ENCODE measurements at regions not wholly inside any gene's neighbourhood (a gene's known extent, or its start where the extent isn't known, plus 50 kb on each side); places are given as distances from the start of the nearest gene placed in this dataset.

DNA sequence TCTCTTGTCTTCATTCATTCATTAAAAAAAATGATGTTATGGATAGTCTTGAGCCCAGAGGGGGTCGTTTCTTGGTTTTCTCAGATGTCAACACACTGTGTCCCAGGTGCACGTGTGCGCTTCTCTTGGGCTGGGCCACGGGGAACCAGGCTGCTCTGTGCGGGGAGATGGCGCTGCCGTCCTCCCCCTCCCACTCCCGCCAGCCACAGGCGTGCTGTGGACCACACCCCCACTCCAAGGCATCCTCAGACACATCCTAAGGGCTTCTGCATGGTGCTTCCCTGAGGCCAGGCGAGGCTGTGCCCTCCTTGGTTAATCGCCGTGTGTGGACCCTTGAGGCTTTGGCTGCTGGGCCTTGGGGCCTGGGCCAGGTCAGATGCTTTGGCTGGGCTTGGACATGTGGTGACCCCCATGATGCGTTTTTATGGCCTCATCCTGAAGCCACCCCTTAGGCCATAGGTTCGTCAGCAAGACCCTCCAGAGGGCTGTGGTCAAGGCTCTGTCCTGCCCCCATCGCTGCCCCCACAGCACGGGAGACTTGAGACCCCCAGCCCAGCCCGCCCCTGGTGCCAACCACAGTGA lies 245.7 kb upstream of the CIBAR2 start:
- Histone ChIP-seq H3K79me2 (ENCODE audit: control insufficient read depth, low read length) (no peaks in the 10 kb centered on the region), H3K27me3 (ENCODE audit: control insufficient read depth, low read length) (peaks cover 4% of the 10 kb centered on the region; the same call in 1 of the 2 replicates), H3K9me3 (ENCODE audit: control insufficient read depth, insufficient read depth, low read length) (no peaks in the 10 kb centered on the region), H3F3A (ENCODE audit: control insufficient read depth, insufficient read depth) (no peaks in the 10 kb centered on the region), H3K4me3 (ENCODE audit: low read length) (no peak overlapping the region), H3K4me1 (ENCODE audit: control insufficient read depth, low read length) (peaks cover 25% of the 10 kb centered on the region), H3K4me2 (ENCODE audit: low read length) (no peak overlapping the region), H3K27ac (ENCODE audit: low read depth, low read length) (no peak overlapping the region), H3K36me3 (ENCODE audit: control insufficient read depth, low read length) (no peaks in the 10 kb centered on the region), H4K20me1 (ENCODE audit: control insufficient read depth, insufficient read depth, low read depth, low read length) (no peaks in the 10 kb centered on the region), H3K9me2 (replicated peaks; ENCODE audit: control insufficient read depth, low read length) (no peaks in the 10 kb centered on the region)
- no peak for TF ChIP-seq EZH2phosphoT487 (IDR thresholded peaks at IDR 0.05; ENCODE audit: borderline replicate concordance, low read length)
- TF ChIP-seq CTCF (IDR thresholded peaks at IDR 0.05; ENCODE audit: low read depth, low read length, poor library complexity, severe bottlenecking), result no peak

- Histone ChIP-seq H3F3A (ENCODE audit: control insufficient read depth, insufficient read depth) (no peaks in the 10 kb centered on the region), H3K27me3 (ENCODE audit: control insufficient read depth, low read length) (peaks cover 4% of the 10 kb centered on the region; the same call in 1 of the 2 replicates), H3K9me3 (ENCODE audit: control insufficient read depth, insufficient read depth, low read length) (no peaks in the 10 kb centered on the region), H3K9me2 (replicated peaks; ENCODE audit: control insufficient read depth, low read length) (no peaks in the 10 kb centered on the region), H3K4me3 (ENCODE audit: low read length) (no peak overlapping the region), H3K4me2 (ENCODE audit: low read length) (no peak overlapping the region), H4K20me1 (ENCODE audit: control insufficient read depth, insufficient read depth, low read depth, low read length) (no peaks in the 10 kb centered on the region), H3K79me2 (ENCODE audit: control insufficient read depth, low read length) (no peaks in the 10 kb centered on the region), H3K36me3 (ENCODE audit: control insufficient read depth, low read length) (no peaks in the 10 kb centered on the region), H3K27ac (ENCODE audit: low read depth, low read length) (no peak overlapping the region), H3K4me1 (ENCODE audit: control insufficient read depth, low read length) (peaks cover 25% of the 10 kb centered on the region)
- TF ChIP-seq CTCF (IDR thresholded peaks at IDR 0.05; ENCODE audit: low read depth, low read length, poor library complexity, severe bottlenecking) (no peak), EZH2phosphoT487 (IDR thresholded peaks at IDR 0.05; ENCODE audit: borderline replicate concordance, low read length) (no peak)
These were observed 246.5 kb upstream of the CIBAR2 start for GRCh38 chr16:85358704-85359146.

DNA sequence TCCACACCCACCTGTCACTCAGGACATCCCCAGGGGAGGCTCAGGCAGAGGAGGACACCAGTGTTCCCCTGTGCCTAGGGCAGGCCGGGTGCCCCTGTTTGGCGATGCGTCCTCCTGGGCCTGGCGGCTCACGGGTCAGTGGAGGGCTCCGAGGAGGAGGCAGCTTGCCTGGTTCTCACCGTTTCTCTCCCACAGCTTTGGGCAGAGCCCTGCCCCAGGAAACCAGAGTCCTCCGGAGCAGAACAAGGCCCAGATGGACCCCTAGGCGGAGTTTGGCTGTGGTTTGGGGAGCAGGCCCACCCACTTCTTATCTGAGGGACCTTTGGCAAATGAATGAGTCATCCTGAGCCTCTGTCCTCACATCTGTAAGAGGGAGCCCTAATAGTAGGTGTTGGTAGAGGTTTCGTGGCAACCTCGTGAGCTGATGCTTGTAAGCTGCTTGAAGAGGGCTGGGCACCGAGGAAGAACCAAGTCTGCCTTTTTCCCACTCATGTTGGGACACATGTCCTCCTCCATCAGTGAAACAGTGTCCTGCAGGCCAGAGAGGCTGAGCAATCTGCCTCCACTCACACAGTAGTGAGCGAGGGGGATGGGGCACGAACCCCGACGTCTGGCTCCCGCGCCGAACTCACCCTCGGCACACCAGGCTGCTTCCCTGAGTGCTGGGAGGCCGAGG lies 247.0 kb upstream of the CIBAR2 start:
- H3K27me3 ChIP-seq (ENCODE audit: control insufficient read depth, low read length), result peaks cover 4% of the 10 kb centered on the region; the same call in 1 of the 2 replicates
- no peaks in the 10 kb centered on the region for H3K36me3 ChIP-seq (ENCODE audit: control insufficient read depth, low read length)
- no peaks in the 10 kb centered on the region for H3F3A ChIP-seq (ENCODE audit: control insufficient read depth, insufficient read depth)
- H3K9me2 ChIP-seq (replicated peaks; ENCODE audit: control insufficient read depth, low read length), result no peaks in the 10 kb centered on the region
- H3K27ac ChIP-seq (ENCODE audit: low read depth, low read length), result no peak overlapping the region
- no peaks in the 10 kb centered on the region for H3K79me2 ChIP-seq (ENCODE audit: control insufficient read depth, low read length)
- H3K4me3 ChIP-seq (ENCODE audit: low read length), result no peak overlapping the region
- no peaks in the 10 kb centered on the region for H3K9me3 ChIP-seq (ENCODE audit: control insufficient read depth, insufficient read depth, low read length)
- H4K20me1 ChIP-seq (ENCODE audit: control insufficient read depth, insufficient read depth, low read depth, low read length), result no peaks in the 10 kb centered on the region
- H3K4me2 ChIP-seq (ENCODE audit: low read length), result 0 out of 2 replicates have a peak overlapping the region, but pooled peaks have one; percentile 35
- TF ChIP-seq EZH2phosphoT487 (IDR thresholded peaks at IDR 0.05; ENCODE audit: borderline replicate concordance, low read length) (no peak), CTCF (IDR thresholded peaks at IDR 0.05; ENCODE audit: low read depth, low read length, poor library complexity, severe bottlenecking) (no peak)
- peaks cover 25% of the 10 kb centered on the region for H3K4me1 ChIP-seq (ENCODE audit: control insufficient read depth, low read length)
